Liver (tissue), 8 donors: ENCODE measurements at regions not wholly inside any gene's neighbourhood (a gene's known extent, or its start where the extent isn't known, plus 50 kb on each side); places are given as distances from the start of the nearest gene placed in this dataset.

Experiments used
- DNase-seq: peaks from one replicate; pipeline ENCODE4 v3.0.0-alpha.2; 2017; ENCODE audit warnings: low spot score
- H3K27ac ChIP-seq, 2 donors: one replicate each; pipeline ENCODE4 v1.7.0; 2013; ENCODE audit warnings: inconsistent platforms in 2 of 2, low read length in 2 of 2, control low read depth in 1 of 2, low read depth in 1 of 2, mild to moderate bottlenecking in 1 of 2
- H3K27me3 ChIP-seq, 4 donors: one replicate each; pipeline versions ENCODE4 v1.6.1 to v1.7.0; 2013; ENCODE audit warnings: low read length in 3 of 4, inconsistent platforms in 1 of 4, mild to moderate bottlenecking in 1 of 4, moderate library complexity in 1 of 4; ENCODE audit not compliant: control insufficient read depth in 4 of 4, insufficient read depth in 4 of 4
- H3K36me3 ChIP-seq, 4 donors: one replicate each; pipeline versions ENCODE4 v1.6.1 to v1.7.0; 2013; ENCODE audit warnings: low read length in 3 of 4, mild to moderate bottlenecking in 3 of 4, low read depth in 1 of 4, moderate library complexity in 1 of 4; ENCODE audit not compliant: control insufficient read depth in 4 of 4, insufficient read depth in 3 of 4
- H3K4me1 ChIP-seq, 4 donors: one replicate each; pipeline versions ENCODE4 v1.6.1 to v1.7.0; 2013; ENCODE audit warnings: low read length in 3 of 4, mild to moderate bottlenecking in 3 of 4, moderate library complexity in 1 of 4; ENCODE audit not compliant: control insufficient read depth in 4 of 4, insufficient read depth in 4 of 4
- H3K4me3 ChIP-seq, 3 donors: one replicate each; pipeline versions ENCODE4 v1.6.1 to v1.7.0; 2013; ENCODE audit warnings: low read length in 3 of 3, control low read depth in 1 of 3, low read depth in 1 of 3, mild to moderate bottlenecking in 1 of 3
- H3K9ac ChIP-seq, 2 donors: one replicate each; pipeline ENCODE4 v1.7.0; 2013; ENCODE audit warnings: low read length in 2 of 2, mild to moderate bottlenecking in 2 of 2, moderate library complexity in 2 of 2, control low read depth in 1 of 2, low read depth in 1 of 2
- H3K9me3 ChIP-seq, 4 donors: one replicate each; pipeline versions ENCODE4 v1.6.1 to v1.7.0; 2013; ENCODE audit warnings: low read length in 3 of 4; ENCODE audit not compliant: control insufficient read depth in 4 of 4
- ATF3 ChIP-seq: IDR thresholded peaks from 2 replicates; pipeline ENCODE4 v1.6.1; 2016; ENCODE audit warnings: antibody characterized with exemption
- CTCF ChIP-seq: fragments of 150-350 bp; IDR thresholded peaks from 2 replicates; pipeline ENCODE4 v1.5.1; 2017; ENCODE audit warnings: improper control_type of control experiment, low read depth, low read length; ENCODE audit not compliant: missing input control
- EGR1 ChIP-seq, 2 donors: IDR thresholded peaks; 2 replicates each; pipeline ENCODE4 v1.6.1; 2016 to 2018; ENCODE audit warnings: antibody characterized with exemption in 2 of 2, low read depth in 2 of 2
- FOXA1 ChIP-seq: IDR thresholded peaks from 2 replicates; pipeline ENCODE4 v1.6.1; 2016; ENCODE audit warnings: antibody characterized with exemption
- FOXA2 ChIP-seq: IDR thresholded peaks from 2 replicates; pipeline ENCODE4 v1.6.1; 2016; ENCODE audit warnings: antibody characterized with exemption
- GABPA ChIP-seq, 2 donors: IDR thresholded peaks in 1 of 2; conservative IDR thresholded peaks in 1 of 2; 2 replicates each; pipeline ENCODE4 v1.6.1; 2016; ENCODE audit warnings: antibody characterized with exemption in 2 of 2, mild to moderate bottlenecking in 1 of 2, moderate library complexity in 1 of 2
- HNF4A ChIP-seq, 2 donors: conservative IDR thresholded peaks; 2 replicates each; pipeline ENCODE4 v1.6.1; 2016; ENCODE audit warnings: antibody characterized with exemption in 2 of 2, mild to moderate bottlenecking in 2 of 2
- JUND ChIP-seq, 2 donors: IDR thresholded peaks; 2 replicates each; pipeline ENCODE4 v1.6.1; 2016; ENCODE audit warnings: antibody characterized with exemption in 2 of 2
- MAX ChIP-seq: IDR thresholded peaks from 2 replicates; pipeline ENCODE4 v1.6.1; 2016; ENCODE audit warnings: antibody characterized with exemption
- NR2F2 ChIP-seq: IDR thresholded peaks from 2 replicates; pipeline ENCODE4 v1.6.1; 2016; ENCODE audit warnings: antibody characterized with exemption
- RAD21 ChIP-seq, 2 donors: IDR thresholded peaks; 2 replicates each; pipeline ENCODE4 v1.6.1; 2016; ENCODE audit warnings: antibody characterized with exemption in 2 of 2, mild to moderate bottlenecking in 2 of 2
- REST ChIP-seq: IDR thresholded peaks from 2 replicates; pipeline ENCODE4 v1.6.1; 2016; ENCODE audit warnings: antibody characterized with exemption, mild to moderate bottlenecking
- RXRA ChIP-seq, 2 donors: IDR thresholded peaks; 2 replicates each; pipeline ENCODE4 v1.6.1; 2017 to 2018; ENCODE audit warnings: antibody characterized with exemption in 2 of 2, mild to moderate bottlenecking in 1 of 2
- SP1 ChIP-seq: IDR thresholded peaks from 2 replicates; pipeline ENCODE4 v1.6.1; 2018; ENCODE audit warnings: antibody characterized with exemption, mild to moderate bottlenecking
- TAF1 ChIP-seq: conservative IDR thresholded peaks from 2 replicates; pipeline ENCODE4 v1.6.1; 2016; ENCODE audit warnings: antibody characterized with exemption, mild to moderate bottlenecking
- YY1 ChIP-seq: IDR thresholded peaks from 2 replicates; pipeline ENCODE4 v1.6.1; 2016; ENCODE audit warnings: antibody characterized with exemption, mild to moderate bottlenecking
- ZBTB33 ChIP-seq: IDR thresholded peaks from 2 replicates; pipeline ENCODE4 v1.6.1; 2016; ENCODE audit warnings: antibody characterized with exemption
- WGBS: extraction: QIAGEN DNeasy Blood & Tissue Kit; methylation state at CpG from one replicate; pipeline ENCODE4 v1.1.7; 2013; 5-methylcytosine and 5-hydroxymethylcytosine counted together
- donor health status: healthy.
- donor health status: healthy.
- donor health status: healthy.
- donor health status: healthy.
- donor health status: healthy.

GRCh38 chr17:69716556-69716955 lies 302.1 kb downstream of the MAP2K6 start:
- Histone ChIP-seq H3K36me3 (no peaks in the 10 kb centered on the region), H3K27me3 (no peaks in the 10 kb centered on the region), H3K9ac (no peak overlapping the region), H3K9me3 (no peaks in the 10 kb centered on the region), H3K27ac (no peak overlapping the region), H3K4me1 (no peaks in the 10 kb centered on the region), H3K4me3 (no peak overlapping the region)
- 72% methylated on average over 6 of the region's 6 CpGs for WGBS
- TF ChIP-seq JUND (IDR thresholded peaks at IDR 0.05) (no peak), SP1 (no peak), TAF1 (no peak), RAD21 (IDR thresholded peaks at IDR 0.05) (no peak), NR2F2 (no peak), EGR1 (IDR thresholded peaks at IDR 0.05; ENCODE audit: low read depth in 2 of 2) (no peak), REST (no peak), FOXA2 (no peak), FOXA1 (no peak), CTCF (no peak), RXRA (IDR thresholded peaks at IDR 0.05) (no peak), MAX (no peak), YY1 (no peak)
- no peak for DNase-seq

GRCh38 chr17:69717214-69717613 lies 302.7 kb downstream of the MAP2K6 start:
- DNase-seq: no peak
- Histone ChIP-seq H3K4me3 (no peak overlapping the region), H3K27me3 (no peaks in the 10 kb centered on the region), H3K9me3 (no peaks in the 10 kb centered on the region), H3K4me1 (no peaks in the 10 kb centered on the region), H3K36me3 (no peaks in the 10 kb centered on the region), H3K9ac (no peak overlapping the region), H3K27ac (no peak overlapping the region)
- 63% methylated on average over 2 of the region's 2 CpGs for WGBS
- TF ChIP-seq ATF3 (no peak), JUND (IDR thresholded peaks at IDR 0.05) (no peak), MAX (no peak), YY1 (no peak), HNF4A (conservative IDR thresholded peaks at IDR 0.05) (no peak), GABPA (IDR thresholded peaks at IDR 0.05 in 1 of 2, conservative IDR thresholded peaks at IDR 0.05 in 1 of 2) (no peak), ZBTB33 (no peak), RAD21 (IDR thresholded peaks at IDR 0.05) (no peak), CTCF (no peak), RXRA (IDR thresholded peaks at IDR 0.05) (no peak), FOXA2 (no peak)
